Stomach (tissue), 4 donors: ENCODE measurements at regions not wholly inside any gene's neighbourhood (a gene's known extent, or its start where the extent isn't known, plus 50 kb on each side); places are given as distances from the start of the nearest gene placed in this dataset.

Source experiments
- EP300 ChIP-seq: sonication (generic); formaldehyde crosslinking; IDR thresholded peaks from one replicate; pipeline ENCODE4 v1.6.1; 2017; ENCODE audit warnings: antibody characterized with exemption
- POLR2A ChIP-seq, 4 donors: fragments of 450-650 bp; IDR thresholded peaks; one replicate each; pipeline ENCODE4 v1.6.1; 2016; ENCODE audit warnings: antibody characterized with exemption in 4 of 4, control low read depth in 2 of 4, mild to moderate bottlenecking in 1 of 4, moderate library complexity in 1 of 4
- POLR2AphosphoS5 ChIP-seq, 3 donors: sonication (generic); formaldehyde crosslinking; IDR thresholded peaks; one replicate each; pipeline ENCODE4 v1.6.1; 2016; ENCODE audit warnings: antibody characterized with exemption in 3 of 3
- TF ChIP-seq, protein P1 (sequence below), 7 experiments: fragments of 450-650 bp in 4 of 7; fragments of 200-600 bp in 3 of 7; sonication (generic) in 3 of 7; IDR thresholded peaks; one replicate each; pipeline ENCODE4 v1.5.1; 2016 to 2019; ENCODE audit warnings: antibody characterized with exemption in 7 of 7, control low read depth in 2 of 7, mild to moderate bottlenecking in 1 of 7

DNA sequence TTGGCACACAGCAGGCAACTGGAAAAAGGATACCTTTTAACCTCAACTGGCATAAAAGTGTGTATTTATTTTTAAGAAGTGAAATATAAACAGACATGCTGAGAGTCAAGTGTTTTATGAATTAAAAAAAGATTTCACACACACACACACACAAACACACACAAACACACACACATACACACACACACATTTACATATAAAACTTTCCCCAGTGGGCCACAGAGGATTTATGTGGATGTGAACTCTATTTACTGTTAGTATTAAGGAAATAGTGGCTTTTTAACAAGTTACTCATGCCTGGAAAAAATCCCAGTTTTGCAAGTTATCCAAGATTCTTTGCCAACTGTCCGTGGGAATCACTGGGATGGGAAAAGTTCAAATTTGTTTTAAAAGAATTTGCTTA lies 725.9 kb upstream of the NR2F2 start:
- TF ChIP-seq, protein P1, sequence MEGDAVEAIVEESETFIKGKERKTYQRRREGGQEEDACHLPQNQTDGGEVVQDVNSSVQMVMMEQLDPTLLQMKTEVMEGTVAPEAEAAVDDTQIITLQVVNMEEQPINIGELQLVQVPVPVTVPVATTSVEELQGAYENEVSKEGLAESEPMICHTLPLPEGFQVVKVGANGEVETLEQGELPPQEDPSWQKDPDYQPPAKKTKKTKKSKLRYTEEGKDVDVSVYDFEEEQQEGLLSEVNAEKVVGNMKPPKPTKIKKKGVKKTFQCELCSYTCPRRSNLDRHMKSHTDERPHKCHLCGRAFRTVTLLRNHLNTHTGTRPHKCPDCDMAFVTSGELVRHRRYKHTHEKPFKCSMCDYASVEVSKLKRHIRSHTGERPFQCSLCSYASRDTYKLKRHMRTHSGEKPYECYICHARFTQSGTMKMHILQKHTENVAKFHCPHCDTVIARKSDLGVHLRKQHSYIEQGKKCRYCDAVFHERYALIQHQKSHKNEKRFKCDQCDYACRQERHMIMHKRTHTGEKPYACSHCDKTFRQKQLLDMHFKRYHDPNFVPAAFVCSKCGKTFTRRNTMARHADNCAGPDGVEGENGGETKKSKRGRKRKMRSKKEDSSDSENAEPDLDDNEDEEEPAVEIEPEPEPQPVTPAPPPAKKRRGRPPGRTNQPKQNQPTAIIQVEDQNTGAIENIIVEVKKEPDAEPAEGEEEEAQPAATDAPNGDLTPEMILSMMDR (IDR thresholded peaks at IDR 0.05) = no peak
- TF ChIP-seq EP300 (no peak), POLR2A (IDR thresholded peaks at IDR 0.05) (no peak), POLR2AphosphoS5 (IDR thresholded peaks at IDR 0.05) (no peak)
